ENCODE measurements at regions not wholly inside any gene's neighbourhood (a gene's known extent, or its start where the extent isn't known, plus 50 kb on each side); places are given as distances from the start of the nearest gene placed in this dataset.

GRCh38 chr2:47264686-47265085 lies 88.4 kb upstream of the CALM2 start:
- Mint-ChIP-seq H3K9me3 (no peaks in the 10 kb centered on the region), H3K27ac (no peak overlapping the region)
- CTCF ChIA-PET = no interaction called here

GRCh38 chr2:47264143-47264542 lies 87.8 kb upstream of the CALM2 start:
- Mint-ChIP-seq H3K27ac (no peak overlapping the region), H3K36me3 (no peaks in the 10 kb centered on the region), H3K4me1 (no peaks in the 10 kb centered on the region), H3K9me3 (no peaks in the 10 kb centered on the region), H3K4me3 (no peak overlapping the region), H3K27me3 (peaks cover 4% of the 10 kb centered on the region)
- DNase-seq = no peak
- CTCF ChIA-PET = no interaction called here

More at GRCh38 chr2:47264686-47265085, 88.4 kb upstream of the CALM2 start:
- H3K4me3 Mint-ChIP-seq = no peak overlapping the region
- H3K36me3 Mint-ChIP-seq = no peaks in the 10 kb centered on the region
- no peaks in the 10 kb centered on the region for H3K27me3 Mint-ChIP-seq
- DNase-seq = no peak
- H3K4me1 Mint-ChIP-seq = no peaks in the 10 kb centered on the region

GRCh38 chr2:47262657-47263056 lies 86.3 kb upstream of the CALM2 start:
- H3K4me1 Mint-ChIP-seq = no peaks in the 10 kb centered on the region
- CTCF ChIA-PET = no interaction called here

GRCh38 chr2:47260971-47261370 lies 84.7 kb upstream of the CALM2 start:
- CTCF ChIA-PET = interaction anchor here (1.4 kb wide), 1 partner anchor 11 kb away, joined by 5 read pairs; no protein-coding TSS in a partner anchor

More at GRCh38 chr2:47262657-47263056, 86.3 kb upstream of the CALM2 start:
- Mint-ChIP-seq H3K4me3 (no peak overlapping the region), H3K27ac (no peak overlapping the region), H3K36me3 (no peaks in the 10 kb centered on the region), H3K9me3 (no peaks in the 10 kb centered on the region), H3K27me3 (peaks cover 7% of the 10 kb centered on the region)
- DNase-seq = no peak

GRCh38 chr2:47259829-47260228 lies 83.5 kb upstream of the CALM2 start:
- no peaks in the 10 kb centered on the region for H3K9me3 Mint-ChIP-seq
- no peaks in the 10 kb centered on the region for H3K4me1 Mint-ChIP-seq
- H3K36me3 Mint-ChIP-seq = no peaks in the 10 kb centered on the region
- no peak for DNase-seq
- peaks cover 7% of the 10 kb centered on the region for H3K27me3 Mint-ChIP-seq
- no peak overlapping the region for H3K27ac Mint-ChIP-seq
- CTCF ChIA-PET = interaction anchor here (1.3 to 1.4 kb wide), 2 partner anchors 12 to 14 kb away, joined by 3 to 5 read pairs; no protein-coding TSS in a partner anchor
- no peak overlapping the region for H3K4me3 Mint-ChIP-seq

More at GRCh38 chr2:47260971-47261370, 84.7 kb upstream of the CALM2 start:
- no peak for DNase-seq
- Mint-ChIP-seq H3K9me3 (no peaks in the 10 kb centered on the region), H3K27me3 (peaks cover 7% of the 10 kb centered on the region), H3K36me3 (no peaks in the 10 kb centered on the region), H3K27ac (no peak overlapping the region), H3K4me3 (no peak overlapping the region), H3K4me1 (no peaks in the 10 kb centered on the region)

- Mint-ChIP-seq H3K9me3 (no peaks in the 10 kb centered on the region), H3K4me3 (no peak overlapping the region), H3K4me1 (no peaks in the 10 kb centered on the region), H3K36me3 (no peaks in the 10 kb centered on the region), H3K27me3 (peaks cover 17% of the 10 kb centered on the region), H3K27ac (no peak overlapping the region)
- DNase-seq = no peak
- CTCF ChIA-PET = no interaction called here
Observed at GRCh38 chr2:47257946-47258348, 81.6 kb upstream of the CALM2 start.

- no peak for DNase-seq
- Mint-ChIP-seq H3K4me1 (no peaks in the 10 kb centered on the region), H3K27me3 (peaks cover 17% of the 10 kb centered on the region), H3K4me3 (no peak overlapping the region), H3K27ac (no peak overlapping the region), H3K9me3 (no peaks in the 10 kb centered on the region), H3K36me3 (no peaks in the 10 kb centered on the region)
- CTCF ChIA-PET = no interaction called here
Observed at GRCh38 chr2:47256416-47257087, 80.2 kb upstream of the CALM2 start.

- no peaks in the 10 kb centered on the region for H3K4me1 Mint-ChIP-seq
- CTCF ChIA-PET = no interaction called here
- no peak overlapping the region for H3K4me3 Mint-ChIP-seq
- H3K9me3 Mint-ChIP-seq = no peaks in the 10 kb centered on the region
- DNase-seq = no peak
- no peaks in the 10 kb centered on the region for H3K36me3 Mint-ChIP-seq
- peaks cover 22% of the 10 kb centered on the region for H3K27me3 Mint-ChIP-seq
- no peak overlapping the region for H3K27ac Mint-ChIP-seq
Observed at GRCh38 chr2:47255794-47256193, 79.5 kb upstream of the CALM2 start.

- no peaks in the 10 kb centered on the region for H3K4me1 Mint-ChIP-seq
- H3K27ac Mint-ChIP-seq = no peak overlapping the region
- no peak overlapping the region for H3K4me3 Mint-ChIP-seq
- CTCF ChIA-PET = no interaction called here
- H3K9me3 Mint-ChIP-seq = no peaks in the 10 kb centered on the region
- H3K36me3 Mint-ChIP-seq = no peaks in the 10 kb centered on the region
- DNase-seq = no peak
- peaks cover 20% of the 10 kb centered on the region for H3K27me3 Mint-ChIP-seq
Observed at GRCh38 chr2:47254464-47254863, 78.2 kb upstream of the CALM2 start.

- peaks cover 15% of the 10 kb centered on the region for H3K27me3 Mint-ChIP-seq
- H3K27ac Mint-ChIP-seq = no peak overlapping the region
- H3K9me3 Mint-ChIP-seq = no peaks in the 10 kb centered on the region
- DNase-seq = no peak
- H3K4me1 Mint-ChIP-seq = no peaks in the 10 kb centered on the region
- H3K4me3 Mint-ChIP-seq = no peak overlapping the region
- H3K36me3 Mint-ChIP-seq = no peaks in the 10 kb centered on the region
- CTCF ChIA-PET = no interaction called here
Observed at GRCh38 chr2:47253447-47253846, 77.1 kb upstream of the CALM2 start.

GRCh38 chr2:47251404-47251675 lies 75.0 kb upstream of the CALM2 start:
- CTCF ChIA-PET = no interaction called here
- DNase-seq = no peak
- H3K27me3 Mint-ChIP-seq = peaks cover 15% of the 10 kb centered on the region
- H3K4me1 Mint-ChIP-seq = no peaks in the 10 kb centered on the region
- H3K36me3 Mint-ChIP-seq = no peaks in the 10 kb centered on the region
- H3K9me3 Mint-ChIP-seq = no peaks in the 10 kb centered on the region
- H3K27ac Mint-ChIP-seq = no peak overlapping the region
- H3K4me3 Mint-ChIP-seq = no peak overlapping the region

GRCh38 chr2:47250586-47251403 lies 74.5 kb upstream of the CALM2 start:
- no peak for DNase-seq
- Mint-ChIP-seq H3K4me1 (no peaks in the 10 kb centered on the region), H3K36me3 (no peaks in the 10 kb centered on the region), H3K27ac (no peak overlapping the region), H3K27me3 (peaks cover 20% of the 10 kb centered on the region), H3K9me3 (no peaks in the 10 kb centered on the region), H3K4me3 (no peak overlapping the region)
- CTCF ChIA-PET = no interaction called here

GRCh38 chr2:47249931-47250330 lies 73.6 kb upstream of the CALM2 start:
- H3K27me3 Mint-ChIP-seq = peaks cover 24% of the 10 kb centered on the region
- CTCF ChIA-PET = no interaction called here
- H3K36me3 Mint-ChIP-seq = no peaks in the 10 kb centered on the region
- no peaks in the 10 kb centered on the region for H3K4me1 Mint-ChIP-seq
- H3K4me3 Mint-ChIP-seq = no peak overlapping the region
- H3K9me3 Mint-ChIP-seq = no peaks in the 10 kb centered on the region
- H3K27ac Mint-ChIP-seq = no peak overlapping the region
- no peak for DNase-seq

GRCh38 chr2:47249157-47249900 lies 73.0 kb upstream of the CALM2 start:
- no peak overlapping the region for H3K27ac Mint-ChIP-seq
- no peaks in the 10 kb centered on the region for H3K9me3 Mint-ChIP-seq
- no peaks in the 10 kb centered on the region for H3K36me3 Mint-ChIP-seq
- CTCF ChIA-PET = no interaction called here
- peaks cover 19% of the 10 kb centered on the region for H3K27me3 Mint-ChIP-seq
- DNase-seq = no peak
- H3K4me1 Mint-ChIP-seq = no peaks in the 10 kb centered on the region
- H3K4me3 Mint-ChIP-seq = no peak overlapping the region

All from activated naive CD4-positive, alpha-beta T cell treated with anti-CD3 and anti-CD28 coated beads, Interleukin-2, amount 10 ng/mL, durations not matched to agents 7 days and 5 days (primary cell).